AG09319 (cell line): ENCODE measurements at regions not wholly inside any gene's neighbourhood (a gene's known extent, or its start where the extent isn't known, plus 50 kb on each side); places are given as distances from the start of the nearest gene placed in this dataset.

Experiments used
- DNase-seq: peaks from one replicate; pipeline ENCODE4 v3.0.0-alpha.2; 2010; ENCODE audit warnings: low read depth; ENCODE audit errors: extremely low read depth
- TF ChIP-seq, protein P1 (sequence below): IDR thresholded peaks from 2 replicates; pipeline ENCODE4 v1.5.1; 2011; ENCODE audit warnings: low read depth, mild to moderate bottlenecking, inconsistent platforms, low read length, moderate library complexity

DNA sequence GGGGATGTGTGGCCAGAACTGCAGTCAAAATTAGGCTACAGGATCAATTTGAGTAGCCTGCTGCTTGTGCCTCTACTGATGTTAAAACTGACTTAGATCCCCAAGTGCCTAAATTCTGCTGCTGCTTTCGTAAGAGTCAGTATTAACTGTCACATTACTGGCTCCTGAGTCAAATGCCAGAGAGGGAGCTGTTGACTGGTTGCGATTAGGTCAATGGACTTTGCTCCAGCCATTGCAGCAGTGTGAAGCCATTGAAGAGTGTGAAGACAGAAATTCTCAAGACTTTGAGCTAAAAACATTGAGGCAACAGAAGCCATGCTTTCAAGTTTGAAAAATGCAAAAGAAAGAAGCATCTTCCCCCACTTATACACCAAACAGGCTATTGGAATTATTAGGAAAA lies 151.1 kb upstream of the MITF start:
- TF ChIP-seq, protein P1, sequence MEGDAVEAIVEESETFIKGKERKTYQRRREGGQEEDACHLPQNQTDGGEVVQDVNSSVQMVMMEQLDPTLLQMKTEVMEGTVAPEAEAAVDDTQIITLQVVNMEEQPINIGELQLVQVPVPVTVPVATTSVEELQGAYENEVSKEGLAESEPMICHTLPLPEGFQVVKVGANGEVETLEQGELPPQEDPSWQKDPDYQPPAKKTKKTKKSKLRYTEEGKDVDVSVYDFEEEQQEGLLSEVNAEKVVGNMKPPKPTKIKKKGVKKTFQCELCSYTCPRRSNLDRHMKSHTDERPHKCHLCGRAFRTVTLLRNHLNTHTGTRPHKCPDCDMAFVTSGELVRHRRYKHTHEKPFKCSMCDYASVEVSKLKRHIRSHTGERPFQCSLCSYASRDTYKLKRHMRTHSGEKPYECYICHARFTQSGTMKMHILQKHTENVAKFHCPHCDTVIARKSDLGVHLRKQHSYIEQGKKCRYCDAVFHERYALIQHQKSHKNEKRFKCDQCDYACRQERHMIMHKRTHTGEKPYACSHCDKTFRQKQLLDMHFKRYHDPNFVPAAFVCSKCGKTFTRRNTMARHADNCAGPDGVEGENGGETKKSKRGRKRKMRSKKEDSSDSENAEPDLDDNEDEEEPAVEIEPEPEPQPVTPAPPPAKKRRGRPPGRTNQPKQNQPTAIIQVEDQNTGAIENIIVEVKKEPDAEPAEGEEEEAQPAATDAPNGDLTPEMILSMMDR = no peak
- no peak for DNase-seq

DNA sequence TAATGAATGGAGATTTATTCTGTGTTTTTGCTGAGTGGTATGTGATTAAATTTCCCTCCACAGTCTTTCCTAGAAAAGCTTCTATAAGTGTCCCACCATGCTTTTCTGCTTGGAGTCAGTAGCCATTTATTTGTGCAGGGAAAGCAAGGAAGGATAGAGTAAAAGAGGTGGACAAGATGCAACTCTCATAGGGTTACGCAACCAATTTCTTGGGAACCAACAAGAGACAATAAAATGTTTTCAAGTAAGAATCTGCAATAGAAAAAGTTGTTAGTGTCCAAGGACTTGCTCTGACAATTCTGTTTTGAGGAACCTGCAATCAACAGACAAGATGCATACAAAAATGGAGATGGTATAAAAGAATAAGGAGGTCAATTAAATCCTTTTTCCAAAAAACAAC lies 153.8 kb upstream of the MITF start:
- TF ChIP-seq, protein P1 = no peak
- DNase-seq = no peak

DNA sequence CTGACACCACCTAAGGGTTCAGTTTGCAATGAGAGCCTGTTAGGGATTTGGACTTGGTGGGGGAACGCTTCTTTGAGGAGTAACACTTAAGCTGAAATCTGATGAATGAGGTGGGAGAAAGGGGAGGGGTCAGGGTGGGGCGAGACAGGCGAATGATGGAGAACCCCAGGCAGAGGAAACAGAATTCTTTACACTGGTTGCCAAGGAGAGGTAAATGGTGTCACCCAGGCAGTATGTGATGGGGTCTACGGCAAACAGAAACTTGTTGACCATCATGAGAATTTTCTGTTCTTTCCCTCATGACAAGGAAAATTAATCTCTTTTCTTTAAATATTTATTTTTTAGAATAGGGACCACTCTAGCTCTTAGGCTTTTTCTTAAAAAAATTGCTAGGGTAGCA lies 157.2 kb upstream of the MITF start:
- TF ChIP-seq, protein P1 = no peak

DNA sequence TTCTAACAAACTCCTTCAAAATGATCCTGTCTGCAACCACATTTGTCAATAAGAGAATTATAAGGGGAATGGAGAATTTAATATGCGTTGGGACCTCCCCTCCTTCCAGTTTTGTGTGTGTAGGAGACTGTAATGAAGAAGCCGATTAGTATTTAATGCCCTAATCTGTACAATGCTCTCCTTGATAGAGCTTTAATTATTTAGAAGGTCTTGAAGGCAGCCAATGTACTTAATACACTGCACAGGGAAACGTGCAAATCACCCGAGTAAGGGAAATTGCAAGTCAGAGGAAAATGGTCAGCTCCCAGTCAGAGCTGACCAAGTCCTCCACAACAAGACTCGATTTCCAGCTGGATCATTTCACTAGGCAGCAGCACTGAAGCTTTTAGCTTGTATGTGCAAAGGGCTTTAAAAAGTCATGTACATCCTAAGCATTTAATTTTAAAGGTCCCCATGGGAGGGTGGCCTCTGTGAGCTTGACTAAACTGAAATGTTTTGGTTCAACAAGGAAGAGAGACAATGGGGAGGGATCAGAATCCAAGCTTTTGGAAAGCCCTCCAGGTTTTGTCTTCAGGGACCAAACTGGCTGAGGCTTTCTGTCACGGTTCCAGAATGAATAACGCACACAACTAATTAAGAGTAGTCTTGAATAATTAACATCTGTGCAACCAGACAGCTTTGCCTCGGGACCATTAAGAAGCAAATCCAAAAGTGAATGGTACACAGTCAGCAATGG lies 159.8 kb upstream of the MITF start:
- no peak for DNase-seq
- TF ChIP-seq, protein P1 = no peak

More for the DNA sequence above, 157.2 kb upstream of the MITF start:
- no peak for DNase-seq

DNA sequence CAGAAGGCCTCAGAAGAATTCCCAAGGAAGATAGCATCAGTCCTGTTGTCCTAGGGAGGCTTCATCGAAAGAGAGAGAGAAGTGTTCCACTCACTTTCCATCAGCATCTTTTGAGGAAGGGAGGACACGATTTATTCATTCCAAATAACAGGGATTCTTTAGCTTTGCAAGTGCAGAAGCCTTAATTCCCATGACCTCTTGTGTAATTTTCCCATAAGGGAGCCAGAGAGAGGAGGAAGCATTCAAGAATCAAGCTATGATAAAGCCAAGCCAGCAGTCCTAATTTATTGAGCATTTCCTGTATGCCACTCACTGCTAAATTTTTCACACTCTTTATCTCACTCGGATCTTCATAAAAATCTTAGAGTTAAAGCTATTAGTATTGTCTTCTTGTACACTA lies 169.7 kb upstream of the MITF start:
- DNase-seq = no peak
- TF ChIP-seq, protein P1 = no peak

DNA sequence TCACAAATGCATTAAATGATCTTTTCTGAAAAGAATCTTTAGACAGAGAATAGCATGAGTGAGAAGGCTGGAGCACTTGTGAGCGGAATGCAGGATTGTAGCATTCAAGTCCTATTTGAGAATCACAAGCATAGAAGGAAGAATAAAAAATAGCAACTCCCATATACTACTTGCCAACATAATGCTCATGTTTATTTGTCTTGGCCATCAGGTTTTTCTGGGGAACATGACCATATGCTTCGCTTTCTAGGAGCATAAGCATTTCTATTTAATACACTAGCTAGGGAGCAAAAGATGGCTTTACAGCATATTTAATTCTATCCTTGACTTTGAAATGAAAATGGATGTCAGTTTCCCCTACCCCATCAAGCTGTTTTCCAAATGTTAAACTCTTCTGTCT lies 170.3 kb upstream of the MITF start:
- no peak for DNase-seq
- TF ChIP-seq, protein P1 = no peak

DNA sequence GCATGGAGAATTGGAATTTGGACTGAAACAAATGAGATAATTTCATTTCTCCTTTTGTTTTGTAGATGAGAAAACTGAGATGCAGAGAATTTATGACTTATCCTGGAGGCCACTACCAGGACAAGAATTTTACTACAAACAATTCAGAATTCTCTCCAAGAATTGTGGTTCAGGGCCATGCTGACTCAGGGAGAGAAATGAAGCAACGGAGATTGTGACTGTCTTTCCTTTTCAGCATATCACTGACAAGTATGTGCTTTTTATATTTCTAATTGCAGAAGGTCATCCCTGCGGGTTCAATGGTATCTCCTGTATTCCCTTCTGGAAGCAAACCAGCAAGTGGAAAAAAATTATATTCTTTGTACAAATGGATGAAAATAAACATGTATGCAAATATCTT lies 170.8 kb upstream of the MITF start:
- TF ChIP-seq, protein P1 = no peak
- DNase-seq = no peak
